Upper lobe of right lung (tissue), 1 donor: ENCODE measurements at regions not wholly inside any gene's neighbourhood (a gene's known extent, or its start where the extent isn't known, plus 50 kb on each side); places are given as distances from the start of the nearest gene placed in this dataset.

ENCODE experiments used
- ATAC-seq: fragments of 200-7000 bp; cut with Tn5 transposase; one replicate; pipeline ENCODE4 v1.9.1; 2020; ENCODE audit warnings: mild to moderate bottlenecking, moderate library complexity
- DNase-seq: peaks from one replicate; pipeline ENCODE4 v3.0.0-alpha.2; 2020
- H3K27ac ChIP-seq: fragments of 200-600 bp; one replicate; pipeline ENCODE4 v1.8.0; 2022
- H3K27me3 ChIP-seq: fragments of 200-600 bp; one replicate; pipeline ENCODE4 v1.8.0; 2022; ENCODE audit warnings: mild to moderate bottlenecking
- H3K36me3 ChIP-seq: fragments of 200-600 bp; one replicate; pipeline ENCODE4 v1.8.0; 2022
- H3K4me1 ChIP-seq: fragments of 200-600 bp; one replicate; pipeline ENCODE4 v1.8.0; 2022
- H3K4me3 ChIP-seq: fragments of 200-600 bp; one replicate; pipeline ENCODE4 v1.8.0; 2022; ENCODE audit warnings: mild to moderate bottlenecking
- H3K9me3 ChIP-seq: fragments of 200-600 bp; one replicate; pipeline ENCODE4 v1.8.0; 2022
- CTCF ChIP-seq: fragments of 200-600 bp; IDR thresholded peaks from one replicate; pipeline ENCODE4 v1.8.0; 2022; ENCODE audit warnings: antibody characterized with exemption
- intact Hi-C: fragments of 100-400 bp; cut with DNase I; formaldehyde crosslinking; loops from one replicate; pipeline ENCODE4 v1.11.0; 2022
- donor health status: DM: no; HTN: yes; CAD: no; lungs with severe emphysema.

DNA sequence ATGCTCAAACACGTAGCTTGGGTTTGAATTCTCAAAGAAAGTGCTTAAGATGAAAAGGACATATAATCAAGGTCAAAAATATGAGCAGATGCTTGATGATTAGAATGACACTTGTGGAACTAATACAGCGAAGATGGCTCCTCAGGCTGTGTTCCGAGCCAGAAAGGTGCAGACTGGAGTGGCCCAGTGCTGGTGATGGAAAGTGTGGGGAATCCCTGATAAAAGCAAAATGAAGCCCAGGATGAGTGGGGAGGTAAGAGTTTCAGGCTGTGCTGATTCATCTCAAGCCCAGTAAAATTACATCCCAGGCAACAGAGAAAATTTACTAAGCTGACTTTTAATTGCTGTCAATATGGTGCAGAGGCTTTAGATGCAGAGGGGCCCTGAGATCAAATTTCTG lies 77.8 kb upstream of the IKZF1 start:
- Histone ChIP-seq H3K9me3 (no peaks in the 10 kb centered on the region), H3K4me3 (no peak overlapping the region), H3K27ac (no peak overlapping the region), H3K27me3 (no peaks in the 10 kb centered on the region), H3K36me3 (no peaks in the 10 kb centered on the region), H3K4me1 (no peaks in the 10 kb centered on the region)
- intact Hi-C loops, result no loop called here
- TF ChIP-seq CTCF, result no peak
- ATAC-seq (no peak), DNase-seq (no peak)

GRCh38 chr7:50226145-50226544 lies 78.4 kb upstream of the IKZF1 start:
- intact Hi-C loops, result no loop called here
- Histone ChIP-seq H3K36me3 (no peaks in the 10 kb centered on the region), H3K27ac (no peak overlapping the region), H3K4me3 (no peak overlapping the region), H3K4me1 (no peaks in the 10 kb centered on the region), H3K9me3 (no peaks in the 10 kb centered on the region), H3K27me3 (no peaks in the 10 kb centered on the region)
- no peak for TF ChIP-seq CTCF
- DNase-seq, result no peak
- peak; percentile 39 for ATAC-seq

DNA sequence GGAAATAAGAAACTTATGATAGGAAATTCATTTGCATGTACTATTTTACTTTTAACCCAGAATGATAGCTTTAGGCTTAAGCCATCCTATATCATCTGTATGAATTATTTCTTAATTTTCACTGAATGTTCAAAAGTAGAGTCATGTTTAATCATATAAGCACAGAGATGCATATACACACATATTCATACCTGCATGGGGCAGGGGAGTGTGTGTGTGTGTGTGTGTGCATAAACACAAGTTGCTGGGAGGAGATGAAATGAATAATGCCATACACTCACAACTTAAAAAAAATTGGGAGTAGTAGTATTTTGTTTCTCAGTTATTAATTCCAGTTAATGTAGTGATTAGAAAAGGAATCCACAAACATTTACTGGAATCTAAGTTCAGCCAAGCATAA lies 83.1 kb upstream of the IKZF1 start:
- DNase-seq (no peak), ATAC-seq (no peak)
- TF ChIP-seq CTCF, result no peak
- Histone ChIP-seq H3K4me3 (no peak overlapping the region), H3K4me1 (peaks cover 9% of the 10 kb centered on the region), H3K9me3 (no peaks in the 10 kb centered on the region), H3K27me3 (no peaks in the 10 kb centered on the region), H3K36me3 (no peaks in the 10 kb centered on the region), H3K27ac (no peak overlapping the region)
- intact Hi-C loops, result no loop called here

- ATAC-seq (peak; percentile 92), DNase-seq (no peak)
- Histone ChIP-seq H3K27ac (no peak overlapping the region), H3K4me1 (peaks cover 9% of the 10 kb centered on the region), H3K27me3 (no peaks in the 10 kb centered on the region), H3K36me3 (no peaks in the 10 kb centered on the region), H3K9me3 (no peaks in the 10 kb centered on the region), H3K4me3 (no peak overlapping the region)
- no peak for TF ChIP-seq CTCF
- intact Hi-C loops, result no loop called here
Measured at GRCh38 chr7:50221028-50221427, 83.5 kb upstream of the IKZF1 start.

GRCh38 chr7:50220273-50220672 lies 84.2 kb upstream of the IKZF1 start:
- Histone ChIP-seq H3K4me1 (peaks cover 9% of the 10 kb centered on the region), H3K36me3 (no peaks in the 10 kb centered on the region), H3K27me3 (no peaks in the 10 kb centered on the region), H3K4me3 (no peak overlapping the region), H3K9me3 (no peaks in the 10 kb centered on the region), H3K27ac (no peak overlapping the region)
- DNase-seq (no peak), ATAC-seq (peak; percentile 74)
- no peak for TF ChIP-seq CTCF
- intact Hi-C loops, result no loop called here

DNA sequence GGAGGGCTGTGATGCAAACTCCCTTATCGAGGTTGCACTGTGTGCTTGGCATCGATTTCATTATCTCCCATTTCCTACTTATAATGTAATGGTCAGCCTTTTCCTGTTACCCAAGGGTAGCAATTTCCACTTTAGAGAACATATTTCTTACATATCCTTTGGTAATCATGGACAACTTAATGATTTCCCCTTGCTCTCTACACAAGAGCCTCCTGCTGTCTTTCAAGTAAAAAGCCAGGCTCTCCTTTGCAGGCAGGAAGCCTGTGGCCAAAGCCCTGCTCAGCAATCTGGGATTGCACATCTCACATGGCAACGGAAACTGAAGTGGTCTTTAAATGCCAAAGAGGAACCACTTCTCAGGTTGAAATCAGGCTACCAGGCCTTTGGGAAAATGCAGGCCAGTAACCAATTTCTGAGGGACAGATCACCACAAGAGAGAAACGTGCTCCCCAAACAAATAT lies 86.7 kb upstream of the IKZF1 start:
- Histone ChIP-seq H3K9me3 (no peaks in the 10 kb centered on the region), H3K4me1 (peaks cover 9% of the 10 kb centered on the region), H3K27ac (no peak overlapping the region), H3K36me3 (no peaks in the 10 kb centered on the region), H3K27me3 (no peaks in the 10 kb centered on the region), H3K4me3 (no peak overlapping the region)
- DNase-seq (no peak), ATAC-seq (peak; percentile 44)
- intact Hi-C loops, result no loop called here
- no peak for TF ChIP-seq CTCF
